ENCODE measurements at regions not wholly inside any gene's neighbourhood (a gene's known extent, or its start where the extent isn't known, plus 50 kb on each side); places are given as distances from the start of the nearest gene placed in this dataset.
"Not testable (repeated sequence)": the region's sequence is repeated elsewhere in the genome, so short reads cannot be mapped to it uniquely, and the experiment has no call there.

- DNase-seq (ENCODE audit: low spot score), result no peak
Measured at GRCh38 chr5:39799242-39799641, 374.5 kb upstream of the DAB2 start.

- no peak for DNase-seq (ENCODE audit: low spot score)
Measured at GRCh38 chr5:39794513-39795210, 369.9 kb upstream of the DAB2 start.

GRCh38 chr5:39785410-39785809, 360.6 kb upstream of the DAB2 start:
- DNase-seq (ENCODE audit: low spot score), result no peak

- DNase-seq (ENCODE audit: low spot score), result no peak
Measured at GRCh38 chr5:39783756-39784421, 359.1 kb upstream of the DAB2 start.

- no peak for DNase-seq (ENCODE audit: low spot score)
Measured at GRCh38 chr5:39780347-39780746, 355.6 kb upstream of the DAB2 start.

- no peak for DNase-seq (ENCODE audit: low spot score)
Measured at GRCh38 chr5:39779831-39780230, 355.1 kb upstream of the DAB2 start.

GRCh38 chr5:39775797-39776365, 351.1 kb upstream of the DAB2 start:
- no peak for DNase-seq (ENCODE audit: low spot score)

- DNase-seq (ENCODE audit: low spot score), result no peak
Measured at GRCh38 chr5:39775086-39775796, 350.5 kb upstream of the DAB2 start.

- no peak for DNase-seq (ENCODE audit: low spot score)
Measured at GRCh38 chr5:39774605-39775004, 349.8 kb upstream of the DAB2 start.

- no peak for DNase-seq (ENCODE audit: low spot score)
Measured at GRCh38 chr5:39772307-39772706, 347.5 kb upstream of the DAB2 start.

GRCh38 chr5:39767916-39768315, 343.1 kb upstream of the DAB2 start:
- no peak for DNase-seq (ENCODE audit: low spot score)

- DNase-seq (ENCODE audit: low spot score), result no peak
Measured at GRCh38 chr5:39765366-39765765, 340.6 kb upstream of the DAB2 start.

GRCh38 chr5:39762761-39763160, 338.0 kb upstream of the DAB2 start:
- no peak for DNase-seq (ENCODE audit: low spot score)

- no peak for DNase-seq (ENCODE audit: low spot score)
Measured at GRCh38 chr5:39761199-39761950, 336.6 kb upstream of the DAB2 start.

GRCh38 chr5:39760385-39761198, 335.8 kb upstream of the DAB2 start:
- DNase-seq (ENCODE audit: low spot score), result no peak

GRCh38 chr5:39759701-39760100, 334.9 kb upstream of the DAB2 start:
- no peak for DNase-seq (ENCODE audit: low spot score)

- DNase-seq (ENCODE audit: low spot score), result no peak
Measured at GRCh38 chr5:39758426-39758825, 333.6 kb upstream of the DAB2 start.

GRCh38 chr5:39757131-39757530, 332.4 kb upstream of the DAB2 start:
- DNase-seq (ENCODE audit: low spot score), result no peak

- no peak for DNase-seq (ENCODE audit: low spot score)
Measured at GRCh38 chr5:39755986-39756385, 331.2 kb upstream of the DAB2 start.

GRCh38 chr5:39755452-39755851, 330.7 kb upstream of the DAB2 start:
- no peak for DNase-seq (ENCODE audit: low spot score)

GRCh38 chr5:39753747-39754146, 329.0 kb upstream of the DAB2 start:
- DNase-seq (ENCODE audit: low spot score), result not testable (repeated sequence)

All from NAMALWA (cell line).